ENCODE measurements at regions not wholly inside any gene's neighbourhood (a gene's known extent, or its start where the extent isn't known, plus 50 kb on each side); places are given as distances from the start of the nearest gene placed in this dataset.

GRCh38 chr3:112736805-112737566, 96.0 kb upstream of the CCDC80 start:
- no CpG with 5 or more reads among the region's 10 CpGs for WGBS (ENCODE audit: extremely low coverage, insufficient coverage, insufficient read length)
- Histone ChIP-seq H3K4me3 (ENCODE audit: low read depth, low read length) (no peak overlapping the region), H4K8ac (ENCODE audit: low read depth, low read length) (no peak overlapping the region), H3K27me3 (ENCODE audit: insufficient read depth, low read length) (no peaks in the 10 kb centered on the region), H3K14ac (ENCODE audit: low read length) (no peak overlapping the region), H2AFZ (ENCODE audit: insufficient read depth, low read length, poor library complexity) (no peak overlapping the region), H3K36me3 (ENCODE audit: control insufficient read depth in 1 of 2, insufficient read depth in 2 of 2, low read length in 2 of 2) (no peaks in the 10 kb centered on the region), H4K91ac (ENCODE audit: low read depth, low read length) (no peak overlapping the region), H3K23ac (ENCODE audit: low read length) (no peak overlapping the region), H2BK5ac (ENCODE audit: low read depth, low read length, poor library complexity) (no peak overlapping the region), H3K4ac (ENCODE audit: low read depth, low read length) (no peak overlapping the region), H3K79me2 (ENCODE audit: control insufficient read depth, insufficient read depth, low read length, poor library complexity) (no peaks in the 10 kb centered on the region), H3K4me1 (ENCODE audit: control insufficient read depth in 1 of 2, insufficient read depth in 2 of 2, low read length in 2 of 2) (no peaks in the 10 kb centered on the region), H4K12ac (ENCODE audit: low read depth, low read length) (no peak overlapping the region), H3K4me2 (ENCODE audit: low read length) (no peak overlapping the region), H3K9me3 (ENCODE audit: insufficient read depth, low read depth, low read length) (peaks cover 2% of the 10 kb centered on the region), H3K79me1 (ENCODE audit: low read length) (peaks cover 2% of the 10 kb centered on the region), H3K27ac (ENCODE audit: low read depth, low read length) (no peak overlapping the region), H3K9ac (ENCODE audit: low read length) (no peak overlapping the region), H2AK5ac (ENCODE audit: low read length) (no peak overlapping the region), H2BK12ac (ENCODE audit: low read length) (no peak overlapping the region), H2BK120ac (ENCODE audit: insufficient read depth, low read length, poor library complexity) (no peak overlapping the region), H3K18ac (ENCODE audit: low read length) (no peak overlapping the region)
- no peak for DNase-seq

- H3K18ac ChIP-seq (ENCODE audit: low read length): no peak overlapping the region
- H3K4me1 ChIP-seq (ENCODE audit: control insufficient read depth in 1 of 2, insufficient read depth in 2 of 2, low read length in 2 of 2): no peaks in the 10 kb centered on the region
- DNase-seq: no peak
- H2BK12ac ChIP-seq (ENCODE audit: low read length): peak overlapping the region; percentile 24
- no peaks in the 10 kb centered on the region for H3K27me3 ChIP-seq (ENCODE audit: insufficient read depth, low read length)
- H3K27ac ChIP-seq (ENCODE audit: low read depth, low read length): no peak overlapping the region
- H2AFZ ChIP-seq (ENCODE audit: insufficient read depth, low read length, poor library complexity): no peak overlapping the region
- H4K12ac ChIP-seq (ENCODE audit: low read depth, low read length): no peak overlapping the region
- peaks cover 2% of the 10 kb centered on the region for H3K9me3 ChIP-seq (ENCODE audit: insufficient read depth, low read depth, low read length)
- H3K36me3 ChIP-seq (ENCODE audit: control insufficient read depth in 1 of 2, insufficient read depth in 2 of 2, low read length in 2 of 2): no peaks in the 10 kb centered on the region
- H3K4ac ChIP-seq (ENCODE audit: low read depth, low read length): no peak overlapping the region
- H3K23ac ChIP-seq (ENCODE audit: low read length): no peak overlapping the region
- no peak overlapping the region for H3K4me2 ChIP-seq (ENCODE audit: low read length)
- H3K79me2 ChIP-seq (ENCODE audit: control insufficient read depth, insufficient read depth, low read length, poor library complexity): no peaks in the 10 kb centered on the region
- H2BK5ac ChIP-seq (ENCODE audit: low read depth, low read length, poor library complexity): no peak overlapping the region
- no peak overlapping the region for H2AK5ac ChIP-seq (ENCODE audit: low read length)
- H3K9ac ChIP-seq (ENCODE audit: low read length): no peak overlapping the region
- H2BK120ac ChIP-seq (ENCODE audit: insufficient read depth, low read length, poor library complexity): no peak overlapping the region
- WGBS (ENCODE audit: extremely low coverage, insufficient coverage, insufficient read length): no CpG with 5 or more reads among the region's 5 CpGs
- H4K91ac ChIP-seq (ENCODE audit: low read depth, low read length): peak overlapping the region; percentile 11
- H3K4me3 ChIP-seq (ENCODE audit: low read depth, low read length): no peak overlapping the region
- no peak overlapping the region for H4K8ac ChIP-seq (ENCODE audit: low read depth, low read length)
- H3K14ac ChIP-seq (ENCODE audit: low read length): no peak overlapping the region
- H3K79me1 ChIP-seq (ENCODE audit: low read length): peaks cover 5% of the 10 kb centered on the region
Measured at GRCh38 chr3:112736386-112736785, 95.4 kb upstream of the CCDC80 start.

- H4K12ac ChIP-seq (ENCODE audit: low read depth, low read length): no peak overlapping the region
- H2BK120ac ChIP-seq (ENCODE audit: insufficient read depth, low read length, poor library complexity): no peak overlapping the region
Measured at GRCh38 chr3:112735926-112736325, 95.0 kb upstream of the CCDC80 start.

GRCh38 chr3:112734736-112735350, 93.9 kb upstream of the CCDC80 start:
- Histone ChIP-seq H2AK5ac (ENCODE audit: low read length) (no peak overlapping the region), H2BK5ac (ENCODE audit: low read depth, low read length, poor library complexity) (no peak overlapping the region), H2BK12ac (ENCODE audit: low read length) (peak overlapping the region; percentile 58), H3K4me2 (ENCODE audit: low read length) (no peak overlapping the region), H3K4me1 (ENCODE audit: control insufficient read depth in 1 of 2, insufficient read depth in 2 of 2, low read length in 2 of 2) (peaks cover 0 to 2% of the 10 kb centered on the region in 2 experiments), H4K8ac (ENCODE audit: low read depth, low read length) (peak overlapping the region; percentile 30), H3K9ac (ENCODE audit: low read length) (no peak overlapping the region), H4K12ac (ENCODE audit: low read depth, low read length) (no peak overlapping the region), H3K27ac (ENCODE audit: low read depth, low read length) (no peak overlapping the region), H3K79me2 (ENCODE audit: control insufficient read depth, insufficient read depth, low read length, poor library complexity) (no peaks in the 10 kb centered on the region), H3K79me1 (ENCODE audit: low read length) (peaks cover 5% of the 10 kb centered on the region), H4K91ac (ENCODE audit: low read depth, low read length) (peak overlapping the region; percentile 20), H3K36me3 (ENCODE audit: control insufficient read depth in 1 of 2, insufficient read depth in 2 of 2, low read length in 2 of 2) (no peaks in the 10 kb centered on the region), H3K27me3 (ENCODE audit: insufficient read depth, low read length) (no peaks in the 10 kb centered on the region), H2AFZ (ENCODE audit: insufficient read depth, low read length, poor library complexity) (no peak overlapping the region), H3K14ac (ENCODE audit: low read length) (peak overlapping the region; percentile 16), H2BK120ac (ENCODE audit: insufficient read depth, low read length, poor library complexity) (peak overlapping the region; percentile 26), H3K9me3 (ENCODE audit: insufficient read depth, low read depth, low read length) (peaks cover 2% of the 10 kb centered on the region), H3K23ac (ENCODE audit: low read length) (no peak overlapping the region), H3K18ac (ENCODE audit: low read length) (no peak overlapping the region), H3K4ac (ENCODE audit: low read depth, low read length) (no peak overlapping the region), H3K4me3 (ENCODE audit: low read depth, low read length) (no peak overlapping the region)
- no CpG with 5 or more reads among the region's 12 CpGs for WGBS (ENCODE audit: extremely low coverage, insufficient coverage, insufficient read length)
- DNase-seq: peak; percentile 69 to 85

More at GRCh38 chr3:112735926-112736325, 95.0 kb upstream of the CCDC80 start:
- Histone ChIP-seq H3K4me2 (ENCODE audit: low read length) (no peak overlapping the region), H3K9me3 (ENCODE audit: insufficient read depth, low read depth, low read length) (peaks cover 2% of the 10 kb centered on the region), H2BK5ac (ENCODE audit: low read depth, low read length, poor library complexity) (no peak overlapping the region), H2AK5ac (ENCODE audit: low read length) (no peak overlapping the region), H3K4me1 (ENCODE audit: control insufficient read depth in 1 of 2, insufficient read depth in 2 of 2, low read length in 2 of 2) (peaks cover 0 to under 1% of the 10 kb centered on the region in 2 experiments), H3K18ac (ENCODE audit: low read length) (no peak overlapping the region), H3K23ac (ENCODE audit: low read length) (no peak overlapping the region), H3K79me2 (ENCODE audit: control insufficient read depth, insufficient read depth, low read length, poor library complexity) (no peaks in the 10 kb centered on the region), H4K8ac (ENCODE audit: low read depth, low read length) (no peak overlapping the region), H2BK12ac (ENCODE audit: low read length) (no peak overlapping the region), H3K79me1 (ENCODE audit: low read length) (peaks cover 5% of the 10 kb centered on the region), H3K4me3 (ENCODE audit: low read depth, low read length) (no peak overlapping the region), H3K4ac (ENCODE audit: low read depth, low read length) (no peak overlapping the region), H3K9ac (ENCODE audit: low read length) (no peak overlapping the region), H3K27me3 (ENCODE audit: insufficient read depth, low read length) (no peaks in the 10 kb centered on the region), H3K14ac (ENCODE audit: low read length) (no peak overlapping the region), H3K27ac (ENCODE audit: low read depth, low read length) (no peak overlapping the region), H4K91ac (ENCODE audit: low read depth, low read length) (no peak overlapping the region), H3K36me3 (ENCODE audit: control insufficient read depth in 1 of 2, insufficient read depth in 2 of 2, low read length in 2 of 2) (no peaks in the 10 kb centered on the region), H2AFZ (ENCODE audit: insufficient read depth, low read length, poor library complexity) (no peak overlapping the region)
- WGBS (ENCODE audit: extremely low coverage, insufficient coverage, insufficient read length): no CpG with 5 or more reads among the region's 3 CpGs
- no peak for DNase-seq
